Endothelial cell (in vitro differentiated cells): ENCODE measurements at regions not wholly inside any gene's neighbourhood (a gene's known extent, or its start where the extent isn't known, plus 50 kb on each side); places are given as distances from the start of the nearest gene placed in this dataset.

Experiments used
- DNase-seq: peaks from one replicate; pipeline ENCODE4 v3.0.0; 2021; ENCODE audit warnings: low spot score
- H3K27ac Mint-ChIP-seq: one replicate; pipeline ENCODE4 v1.8.0; 2021; ENCODE audit warnings: mixed read lengths, inconsistent platforms; ENCODE audit not compliant: unreplicated experiment
- H3K27me3 Mint-ChIP-seq: one replicate; pipeline ENCODE4 v1.8.0; 2021; ENCODE audit warnings: mild to moderate bottlenecking, moderate library complexity, mixed read lengths, inconsistent platforms; ENCODE audit not compliant: unreplicated experiment
- H3K36me3 Mint-ChIP-seq: one replicate; pipeline ENCODE4 v1.8.0; 2021; ENCODE audit warnings: mild to moderate bottlenecking, low read depth, mixed read lengths, inconsistent platforms; ENCODE audit not compliant: unreplicated experiment
- H3K4me1 Mint-ChIP-seq: one replicate; pipeline ENCODE4 v1.8.0; 2021; ENCODE audit warnings: mild to moderate bottlenecking, mixed read lengths, inconsistent platforms; ENCODE audit not compliant: unreplicated experiment
- H3K4me3 Mint-ChIP-seq: one replicate; pipeline ENCODE4 v1.8.0; 2021; ENCODE audit warnings: mild to moderate bottlenecking, mixed read lengths, inconsistent platforms; ENCODE audit not compliant: unreplicated experiment
- H3K9me3 Mint-ChIP-seq: one replicate; pipeline ENCODE4 v1.8.0; 2021; ENCODE audit warnings: mixed read lengths, inconsistent platforms; ENCODE audit not compliant: unreplicated experiment
- TF ChIP-seq, protein P1 (sequence below): fragments of 200-600 bp; sonication (generic); IDR thresholded peaks from one replicate; pipeline ENCODE4 v1.5.0; 2021; ENCODE audit warnings: antibody characterized with exemption; ENCODE audit not compliant: unreplicated experiment

GRCh38 chr18:78402440-78402839 lies 577.2 kb upstream of the SALL3 start:
- TF ChIP-seq, protein P1, sequence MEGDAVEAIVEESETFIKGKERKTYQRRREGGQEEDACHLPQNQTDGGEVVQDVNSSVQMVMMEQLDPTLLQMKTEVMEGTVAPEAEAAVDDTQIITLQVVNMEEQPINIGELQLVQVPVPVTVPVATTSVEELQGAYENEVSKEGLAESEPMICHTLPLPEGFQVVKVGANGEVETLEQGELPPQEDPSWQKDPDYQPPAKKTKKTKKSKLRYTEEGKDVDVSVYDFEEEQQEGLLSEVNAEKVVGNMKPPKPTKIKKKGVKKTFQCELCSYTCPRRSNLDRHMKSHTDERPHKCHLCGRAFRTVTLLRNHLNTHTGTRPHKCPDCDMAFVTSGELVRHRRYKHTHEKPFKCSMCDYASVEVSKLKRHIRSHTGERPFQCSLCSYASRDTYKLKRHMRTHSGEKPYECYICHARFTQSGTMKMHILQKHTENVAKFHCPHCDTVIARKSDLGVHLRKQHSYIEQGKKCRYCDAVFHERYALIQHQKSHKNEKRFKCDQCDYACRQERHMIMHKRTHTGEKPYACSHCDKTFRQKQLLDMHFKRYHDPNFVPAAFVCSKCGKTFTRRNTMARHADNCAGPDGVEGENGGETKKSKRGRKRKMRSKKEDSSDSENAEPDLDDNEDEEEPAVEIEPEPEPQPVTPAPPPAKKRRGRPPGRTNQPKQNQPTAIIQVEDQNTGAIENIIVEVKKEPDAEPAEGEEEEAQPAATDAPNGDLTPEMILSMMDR = no peak
- Mint-ChIP-seq H3K36me3 (peaks cover 17% of the 10 kb centered on the region), H3K4me1 (no peaks in the 10 kb centered on the region), H3K9me3 (peaks cover 51% of the 10 kb centered on the region), H3K4me3 (no peak overlapping the region), H3K27me3 (no peaks in the 10 kb centered on the region), H3K27ac (no peak overlapping the region)
- DNase-seq = no peak

DNA sequence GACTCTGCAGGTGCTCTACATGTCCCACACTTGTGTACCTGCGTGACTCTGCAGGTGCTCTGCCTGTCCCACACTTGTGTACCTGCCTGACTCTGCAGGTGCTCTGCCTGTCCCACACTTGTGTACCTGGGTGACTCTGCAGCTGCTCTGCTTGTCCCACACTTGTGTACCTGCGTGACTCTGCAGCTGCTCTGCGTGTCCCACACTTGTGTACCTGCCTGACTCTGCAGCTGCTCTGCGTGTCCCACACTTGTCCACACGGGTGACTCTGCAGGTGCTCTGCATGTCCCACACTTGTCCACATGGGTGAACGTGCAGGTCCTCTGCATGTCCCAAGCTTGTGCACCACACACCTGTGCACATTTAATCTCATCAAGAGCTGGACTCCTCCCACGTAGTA lies 576.7 kb upstream of the SALL3 start:
- Mint-ChIP-seq H3K9me3 (peaks cover 51% of the 10 kb centered on the region), H3K4me1 (no peaks in the 10 kb centered on the region), H3K36me3 (peaks cover 15% of the 10 kb centered on the region), H3K27ac (no peak overlapping the region), H3K27me3 (no peaks in the 10 kb centered on the region), H3K4me3 (no peak overlapping the region)
- no peak for DNase-seq
- TF ChIP-seq, protein P1 = no peak

DNA sequence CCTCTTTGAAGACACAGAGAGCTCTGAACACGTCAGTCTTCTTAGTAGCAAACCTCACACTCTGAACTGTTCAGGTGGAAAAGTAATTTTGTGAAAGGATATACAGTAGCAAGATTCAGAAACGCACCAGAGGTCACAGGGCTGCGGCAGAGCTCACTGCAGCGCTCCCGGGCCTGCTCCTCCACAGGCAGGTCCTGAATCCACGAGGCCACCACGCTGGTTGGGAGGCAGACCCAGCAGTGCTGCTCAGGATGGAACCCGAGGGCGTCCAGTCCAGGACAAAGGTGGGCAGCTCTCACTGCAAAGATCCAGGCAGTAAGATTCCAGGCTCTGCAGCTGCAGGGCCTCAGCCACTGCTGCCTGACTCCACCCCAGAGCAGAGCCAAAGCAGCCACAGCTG lies 576.2 kb upstream of the SALL3 start:
- H3K9me3 Mint-ChIP-seq = peaks cover 54% of the 10 kb centered on the region
- TF ChIP-seq, protein P1 = no peak
- H3K27ac Mint-ChIP-seq = no peak overlapping the region
- H3K36me3 Mint-ChIP-seq = peaks cover 15% of the 10 kb centered on the region
- no peaks in the 10 kb centered on the region for H3K27me3 Mint-ChIP-seq
- DNase-seq = no peak
- no peak overlapping the region for H3K4me3 Mint-ChIP-seq
- H3K4me1 Mint-ChIP-seq = no peaks in the 10 kb centered on the region

DNA sequence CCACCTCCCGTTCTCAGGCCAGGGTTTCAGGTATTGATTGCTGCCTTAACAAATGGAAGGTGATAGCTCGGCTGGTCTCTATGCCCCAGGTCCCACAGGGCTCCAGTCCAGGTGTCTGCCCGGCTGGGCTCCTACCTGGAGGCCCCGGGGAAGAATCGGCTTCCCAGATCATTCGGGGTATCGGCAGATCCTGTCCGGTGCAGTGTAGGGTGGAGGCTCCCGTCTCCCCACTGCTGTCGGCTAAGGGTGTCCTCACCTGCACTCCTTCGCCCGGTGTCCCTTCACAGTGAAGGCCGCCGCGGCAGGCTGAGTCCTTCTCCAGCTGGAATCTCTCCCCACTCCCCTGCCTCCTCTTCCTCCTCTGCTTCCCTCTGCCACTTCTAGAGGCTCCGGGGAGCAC lies 573.9 kb upstream of the SALL3 start:
- DNase-seq = no peak
- H3K9me3 Mint-ChIP-seq = peaks cover 56% of the 10 kb centered on the region
- TF ChIP-seq, protein P1 = no peak
- peaks cover 24% of the 10 kb centered on the region for H3K36me3 Mint-ChIP-seq
- no peaks in the 10 kb centered on the region for H3K4me1 Mint-ChIP-seq
- no peak overlapping the region for H3K4me3 Mint-ChIP-seq
- H3K27ac Mint-ChIP-seq = no peak overlapping the region
- H3K27me3 Mint-ChIP-seq = peaks cover 9% of the 10 kb centered on the region

DNA sequence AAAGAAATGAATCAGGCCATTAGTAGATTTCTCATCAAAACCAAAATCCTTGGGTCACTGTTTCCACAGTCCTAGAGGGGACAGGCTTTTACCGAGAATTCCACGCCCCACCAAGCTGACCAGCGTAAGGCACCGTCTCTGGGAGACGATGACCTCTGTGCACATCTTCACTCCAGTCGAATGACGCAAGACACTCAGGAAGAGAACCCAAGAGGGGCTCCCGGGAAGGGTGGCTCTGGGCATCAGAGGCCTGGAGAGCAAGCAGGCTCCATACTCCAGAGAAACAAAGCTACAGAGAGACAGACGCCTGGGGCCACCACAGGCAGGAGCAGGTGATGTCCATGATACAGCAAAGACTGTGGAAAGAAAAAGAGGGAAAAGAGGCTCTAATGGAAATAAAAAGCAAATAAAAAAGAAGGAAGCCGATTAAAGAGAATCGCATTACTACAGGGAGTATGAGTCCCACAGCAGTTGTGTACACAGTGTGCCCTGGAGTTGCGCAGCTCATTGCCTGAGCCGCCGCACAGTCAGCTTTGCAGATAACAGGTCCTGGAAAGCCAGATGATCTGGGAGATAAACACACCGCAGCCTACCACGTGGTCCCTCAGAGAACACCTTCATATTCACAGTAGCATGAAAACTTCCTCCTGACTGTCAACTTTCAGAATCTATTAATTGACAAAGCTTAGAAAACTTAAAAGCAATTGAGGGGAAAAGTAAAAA lies 572.7 kb upstream of the SALL3 start:
- Mint-ChIP-seq H3K27ac (no peak overlapping the region), H3K4me1 (no peaks in the 10 kb centered on the region), H3K36me3 (peaks cover 25% of the 10 kb centered on the region), H3K27me3 (peaks cover 12% of the 10 kb centered on the region), H3K4me3 (no peak overlapping the region), H3K9me3 (peaks cover 56% of the 10 kb centered on the region)
- TF ChIP-seq, protein P1 = no peak
- no peak for DNase-seq
